Mesenchymal stem cell (in vitro differentiated cells and primary cell): ENCODE measurements at regions not wholly inside any gene's neighbourhood (a gene's known extent, or its start where the extent isn't known, plus 50 kb on each side); places are given as distances from the start of the nearest gene placed in this dataset.

Experiments used
- DNase-seq: peaks from one replicate; pipeline ENCODE4 v3.0.0-alpha.2; 2013
- H2AFZ ChIP-seq: one replicate; pipeline ENCODE4 v1.6.1; 2013; ENCODE audit warnings: low read depth, mild to moderate bottlenecking, control low read depth, inconsistent platforms, low read length, moderate library complexity
- H2AK5ac ChIP-seq: 2 replicates; pipeline ENCODE4 v1.6.1; 2013; ENCODE audit warnings: low read length, moderate library complexity, mild to moderate bottlenecking, inconsistent platforms; ENCODE audit not compliant: severe bottlenecking
- H2BK120ac ChIP-seq: one replicate; pipeline ENCODE4 v1.6.1; 2013; ENCODE audit warnings: low read depth, mild to moderate bottlenecking, inconsistent platforms, low read length, moderate library complexity
- H2BK12ac ChIP-seq, 2 experiments: one replicate each; pipeline ENCODE4 v1.6.1; 2013; ENCODE audit warnings: inconsistent platforms in 2 of 2, low read length in 2 of 2, mild to moderate bottlenecking in 2 of 2, moderate library complexity in 2 of 2, control low read depth in 1 of 2
- H2BK15ac ChIP-seq: one replicate; pipeline ENCODE4 v1.6.1; 2013; ENCODE audit warnings: mild to moderate bottlenecking, low read depth, inconsistent platforms; ENCODE audit not compliant: poor library complexity, severe bottlenecking
- H2BK5ac ChIP-seq: 2 replicates; pipeline ENCODE4 v1.6.1; 2013; ENCODE audit warnings: low read depth, mild to moderate bottlenecking, low read length, control low read depth, inconsistent platforms; ENCODE audit not compliant: poor library complexity, severe bottlenecking
- H3K14ac ChIP-seq, 2 experiments: one replicate each; pipeline ENCODE4 v1.6.1; 2013; ENCODE audit warnings: inconsistent platforms in 2 of 2, low read length in 2 of 2, control low read depth in 1 of 2, mild to moderate bottlenecking in 1 of 2, moderate library complexity in 1 of 2
- H3K18ac ChIP-seq, 2 experiments: one replicate each; pipeline ENCODE4 v1.6.1; 2013; ENCODE audit warnings: inconsistent platforms in 2 of 2, low read length in 2 of 2, control low read depth in 1 of 2, low read depth in 1 of 2, mild to moderate bottlenecking in 1 of 2
- H3K23ac ChIP-seq, 2 experiments: one replicate each; pipeline ENCODE4 v1.6.1; 2013; ENCODE audit warnings: inconsistent platforms in 2 of 2, low read length in 2 of 2, mild to moderate bottlenecking in 2 of 2, moderate library complexity in 2 of 2, control low read depth in 1 of 2
- H3K27ac ChIP-seq: 2 replicates; pipeline ENCODE4 v1.5.1; 2013; ENCODE audit warnings: mild to moderate bottlenecking, moderate library complexity, low read length, control low read depth, inconsistent platforms; ENCODE audit not compliant: poor library complexity, severe bottlenecking
- H3K27me3 ChIP-seq, 2 experiments: 2 replicates each; pipeline versions ENCODE4 v1.6.1 to v1.7.0; 2013; ENCODE audit warnings: low read length in 2 of 2, mild to moderate bottlenecking in 2 of 2, moderate library complexity in 2 of 2, control low read depth in 1 of 2, inconsistent platforms in 1 of 2; ENCODE audit not compliant: control insufficient read depth in 1 of 2, insufficient read depth in 1 of 2
- H3K36me3 ChIP-seq, 2 experiments: 2 replicates each; pipeline versions ENCODE4 v1.6.1 to v1.7.0; 2013; ENCODE audit warnings: low read length in 2 of 2, control low read depth in 1 of 2, inconsistent platforms in 1 of 2, low read depth in 1 of 2, mild to moderate bottlenecking in 1 of 2; ENCODE audit not compliant: insufficient read depth in 2 of 2, control insufficient read depth in 1 of 2
- H3K4ac ChIP-seq, 2 experiments: one replicate each; pipeline ENCODE4 v1.6.1; 2013; ENCODE audit warnings: inconsistent platforms in 2 of 2, low read length in 2 of 2, mild to moderate bottlenecking in 2 of 2, moderate library complexity in 2 of 2, control low read depth in 1 of 2, low read depth in 1 of 2
- H3K4me1 ChIP-seq: 2 replicates; pipeline ENCODE4 v1.6.1; 2013; ENCODE audit warnings: low read depth, low read length, control low read depth; ENCODE audit not compliant: control insufficient read depth, insufficient read depth
- H3K4me2 ChIP-seq: 2 replicates; pipeline ENCODE4 v1.6.1; 2013; ENCODE audit warnings: low read length, mild to moderate bottlenecking, inconsistent platforms; ENCODE audit not compliant: poor library complexity, severe bottlenecking
- H3K4me3 ChIP-seq, 2 experiments: 2 replicates each; pipeline versions ENCODE4 v1.5.1 to v1.7.0; 2013; ENCODE audit warnings: low read length in 2 of 2, mild to moderate bottlenecking in 2 of 2, control low read depth in 1 of 2, low read depth in 1 of 2; ENCODE audit not compliant: insufficient read depth in 1 of 2
- H3K79me1 ChIP-seq: replicated peaks from 2 replicates; pipeline ENCODE4 v1.6.1; 2013; ENCODE audit warnings: mild to moderate bottlenecking, control low read depth, low read length, inconsistent platforms; ENCODE audit not compliant: poor library complexity, severe bottlenecking
- H3K9ac ChIP-seq: 2 replicates; pipeline ENCODE4 v1.7.0; 2013; ENCODE audit warnings: mild to moderate bottlenecking, low read length, moderate library complexity
- H3K9me3 ChIP-seq: 2 replicates; pipeline ENCODE4 v1.7.0; 2013; ENCODE audit warnings: mild to moderate bottlenecking, low read length; ENCODE audit not compliant: control insufficient read depth
- H4K8ac ChIP-seq: one replicate; pipeline ENCODE4 v1.6.1; 2013; ENCODE audit warnings: inconsistent platforms, mild to moderate bottlenecking, low read length, moderate library complexity
- H4K91ac ChIP-seq: one replicate; pipeline ENCODE4 v1.6.1; 2013; ENCODE audit warnings: mild to moderate bottlenecking, low read length, inconsistent platforms
- WGBS: methylation state at CpG from one replicate; pipeline ENCODE4 v1.1.7; 2013; ENCODE audit warnings: mixed read lengths; 5-methylcytosine and 5-hydroxymethylcytosine counted together

- Histone ChIP-seq H3K23ac (no peak overlapping the region), H2AFZ (no peak overlapping the region), H3K9me3 (no peaks in the 10 kb centered on the region), H2BK120ac (no peak overlapping the region), H3K4ac (no peak overlapping the region), H3K14ac (no peak overlapping the region), H3K27ac (no peak overlapping the region), H3K4me2 (no peak overlapping the region), H3K4me3 (no peak overlapping the region), H2BK5ac (no peak overlapping the region), H3K18ac (no peak overlapping the region), H3K36me3 (no peaks in the 10 kb centered on the region), H3K9ac (no peak overlapping the region), H3K79me1 (no peaks in the 10 kb centered on the region), H2BK15ac (no peak overlapping the region), H2BK12ac (no peak overlapping the region), H4K91ac (no peak overlapping the region), H3K27me3 (no peaks in the 10 kb centered on the region), H4K8ac (no peak overlapping the region), H3K4me1 (no peaks in the 10 kb centered on the region), H2AK5ac (no peak overlapping the region)
- no peak for DNase-seq
- WGBS, result 89% methylated on average over 4 of the region's 4 CpGs
These were observed 256.9 kb upstream of the DKK2 start for GRCh38 chr4:107292979-107293378.

GRCh38 chr4:107283587-107284559 lies 247.8 kb upstream of the DKK2 start:
- no peak overlapping the region for H4K91ac ChIP-seq
- no peaks in the 10 kb centered on the region for H3K9me3 ChIP-seq
- H2BK120ac ChIP-seq, result no peak overlapping the region
- H2AK5ac ChIP-seq, result no peak overlapping the region
- peak overlapping the region in 1 of 2 experiments; percentile 45 for H3K4me3 ChIP-seq
- H3K27me3 ChIP-seq, result no peaks in the 10 kb centered on the region
- H3K4me2 ChIP-seq, result no peak overlapping the region
- no peak overlapping the region for H2BK5ac ChIP-seq
- H4K8ac ChIP-seq, result no peak overlapping the region
- no peaks in the 10 kb centered on the region for H3K79me1 ChIP-seq
- H3K4me1 ChIP-seq, result no peaks in the 10 kb centered on the region
- peak overlapping the region; percentile 49 for H3K9ac ChIP-seq
- H3K18ac ChIP-seq, result no peak overlapping the region
- no peak overlapping the region for H3K14ac ChIP-seq
- H2AFZ ChIP-seq, result no peak overlapping the region
- H3K4ac ChIP-seq, result no peak overlapping the region
- H3K23ac ChIP-seq, result no peak overlapping the region
- no peak overlapping the region for H2BK12ac ChIP-seq
- 0% methylated on average over 3 of the region's 4 CpGs for WGBS
- H2BK15ac ChIP-seq, result no peak overlapping the region
- peak overlapping the region; percentile 73 for H3K27ac ChIP-seq
- H3K36me3 ChIP-seq, result no peaks in the 10 kb centered on the region
- DNase-seq, result peak; percentile 75

- H3K9me3 ChIP-seq, result no peaks in the 10 kb centered on the region
- no peak overlapping the region for H2AK5ac ChIP-seq
- no peak overlapping the region for H3K14ac ChIP-seq
- no peak overlapping the region for H3K9ac ChIP-seq
- DNase-seq, result peak; percentile 16
- H3K79me1 ChIP-seq, result no peaks in the 10 kb centered on the region
- no peak overlapping the region for H3K4me2 ChIP-seq
- no peak overlapping the region for H4K91ac ChIP-seq
- H2BK120ac ChIP-seq, result no peak overlapping the region
- H3K4me3 ChIP-seq, result no peak overlapping the region
- no peak overlapping the region for H2AFZ ChIP-seq
- no peaks in the 10 kb centered on the region for H3K4me1 ChIP-seq
- no peak overlapping the region for H2BK12ac ChIP-seq
- no peak overlapping the region for H2BK15ac ChIP-seq
- no peak overlapping the region for H3K18ac ChIP-seq
- no peak overlapping the region for H3K4ac ChIP-seq
- no peak overlapping the region for H3K23ac ChIP-seq
- H3K36me3 ChIP-seq, result no peaks in the 10 kb centered on the region
- H3K27ac ChIP-seq, result peak overlapping the region; percentile 5
- no peaks in the 10 kb centered on the region for H3K27me3 ChIP-seq
- no peak overlapping the region for H2BK5ac ChIP-seq
- H4K8ac ChIP-seq, result no peak overlapping the region
These were observed 243.6 kb upstream of the DKK2 start for GRCh38 chr4:107279733-107280132.

- no peak overlapping the region for H2AFZ ChIP-seq
- 56% methylated on average over 4 of the region's 4 CpGs for WGBS
- no peaks in the 10 kb centered on the region for H3K27me3 ChIP-seq
- peak overlapping the region; percentile 29 for H3K27ac ChIP-seq
- H3K9ac ChIP-seq, result no peak overlapping the region
- no peak overlapping the region for H3K14ac ChIP-seq
- DNase-seq, result peak; percentile 14
- H2BK120ac ChIP-seq, result no peak overlapping the region
- H3K36me3 ChIP-seq, result no peaks in the 10 kb centered on the region
- H4K8ac ChIP-seq, result no peak overlapping the region
- no peak overlapping the region for H2BK12ac ChIP-seq
- no peak overlapping the region for H3K18ac ChIP-seq
- no peak overlapping the region for H3K23ac ChIP-seq
- no peaks in the 10 kb centered on the region for H3K79me1 ChIP-seq
- no peaks in the 10 kb centered on the region for H3K9me3 ChIP-seq
- no peak overlapping the region for H2AK5ac ChIP-seq
- H3K4ac ChIP-seq, result no peak overlapping the region
- H2BK15ac ChIP-seq, result no peak overlapping the region
- no peak overlapping the region for H3K4me3 ChIP-seq
- H2BK5ac ChIP-seq, result no peak overlapping the region
- no peak overlapping the region for H3K4me2 ChIP-seq
- no peak overlapping the region for H4K91ac ChIP-seq
- H3K4me1 ChIP-seq, result no peaks in the 10 kb centered on the region
These were observed 242.8 kb upstream of the DKK2 start for GRCh38 chr4:107278791-107279483.
